Upper lobe of left lung (tissue), 6 donors: ENCODE measurements at regions not wholly inside any gene's neighbourhood (a gene's known extent, or its start where the extent isn't known, plus 50 kb on each side); places are given as distances from the start of the nearest gene placed in this dataset.

Source experiments
- ATAC-seq, 2 donors: fragments of 200-7000 bp; cut with Tn5 transposase; one replicate each; pipeline ENCODE4 v1.9.1; 2022; ENCODE audit warnings: mild to moderate bottlenecking in 2 of 2, moderate library complexity in 2 of 2; ENCODE audit not compliant: low FRiP score in 2 of 2
- DNase-seq, 2 donors: peaks; one replicate each; pipeline ENCODE4 v3.0.0-alpha.2; 2019 to 2020
- H3K27ac ChIP-seq, 4 donors: fragments of 200-600 bp; sonication (generic); one replicate each; pipeline ENCODE4 v1.5.1; 2016 to 2019
- H3K27me3 ChIP-seq, 4 donors: fragments of 200-600 bp; sonication (generic); one replicate each; pipeline ENCODE4 v1.5.1; 2017 to 2019
- H3K36me3 ChIP-seq, 4 donors: fragments of 200-600 bp; sonication (generic); one replicate each; pipeline ENCODE4 v1.5.1; 2016 to 2019
- H3K4me1 ChIP-seq, 4 donors: fragments of 200-600 bp; sonication (generic); one replicate each; pipeline ENCODE4 v1.5.1; 2018 to 2019
- H3K4me3 ChIP-seq, 4 donors: fragments of 200-600 bp; sonication (generic); one replicate each; pipeline ENCODE4 v1.5.1; 2017 to 2019; ENCODE audit warnings: mild to moderate bottlenecking in 2 of 4, moderate library complexity in 1 of 4
- H3K9me3 ChIP-seq, 4 donors: fragments of 200-600 bp; sonication (generic); one replicate each; pipeline ENCODE4 v1.5.1; 2018 to 2019
- EP300 ChIP-seq, 4 donors: sonication (generic); formaldehyde crosslinking; IDR thresholded peaks; one replicate each; pipeline ENCODE4 v1.5.1; 2017; ENCODE audit warnings: antibody characterized with exemption in 4 of 4, control low read depth in 2 of 4
- POLR2A ChIP-seq, 4 donors: fragments of 450-650 bp; IDR thresholded peaks; one replicate each; pipeline ENCODE4 v1.5.1; 2016 to 2017; ENCODE audit warnings: antibody characterized with exemption in 4 of 4, mild to moderate bottlenecking in 2 of 4
- POLR2AphosphoS5 ChIP-seq, 2 donors: sonication (generic); formaldehyde crosslinking; IDR thresholded peaks; one replicate each; pipeline ENCODE4 v1.5.1; 2017; ENCODE audit warnings: antibody characterized with exemption in 2 of 2
- WGBS, 2 donors: methylation state at CpG; one replicate each; pipeline ENCODE4 v1.1.5; 2017 to 2018; 5-methylcytosine and 5-hydroxymethylcytosine counted together
- TF ChIP-seq, protein P1 (sequence below), 6 experiments: fragments of 450-650 bp in 4 of 6; fragments of 200-600 bp in 2 of 6; sonication (generic) in 2 of 6; IDR thresholded peaks; one replicate each; pipeline ENCODE4 v1.5.1; 2016 to 2019; ENCODE audit warnings: antibody characterized with exemption in 6 of 6
- donor health status: DM: no; HTN: no; CAD: no; lungs with moderate emphysema.
- donor health status: DM: no; HTN: yes; CAD: no; lungs with severe emphysema.

DNA sequence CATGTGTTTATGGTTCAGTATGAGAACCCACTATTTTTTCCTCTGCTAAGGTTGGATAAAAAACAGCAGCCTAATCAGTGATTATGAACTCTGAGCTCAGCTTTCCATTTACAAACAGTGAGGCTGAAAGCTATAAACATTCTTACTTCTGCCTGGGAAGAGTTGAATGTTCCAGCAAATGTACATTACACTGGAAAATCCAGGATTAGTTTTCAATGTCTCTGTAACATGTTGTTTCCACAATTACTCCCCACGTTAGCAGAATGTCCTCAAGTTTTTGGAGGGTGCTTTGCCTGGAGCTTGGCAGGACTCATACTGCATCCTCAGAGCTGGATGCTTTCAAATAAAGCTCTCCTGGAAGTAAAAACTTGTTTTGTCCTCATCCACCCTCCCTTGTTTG is 150.4 kb downstream of the POSTN start:
- Histone ChIP-seq H3K9me3 (no peaks in the 10 kb centered on the region), H3K4me3 (no peak overlapping the region), H3K27ac (no peak overlapping the region), H3K4me1 (no peaks in the 10 kb centered on the region), H3K36me3 (no peaks in the 10 kb centered on the region), H3K27me3 (no peaks in the 10 kb centered on the region)
- DNase-seq (no peak), ATAC-seq (no peak)
- TF ChIP-seq, protein P1, sequence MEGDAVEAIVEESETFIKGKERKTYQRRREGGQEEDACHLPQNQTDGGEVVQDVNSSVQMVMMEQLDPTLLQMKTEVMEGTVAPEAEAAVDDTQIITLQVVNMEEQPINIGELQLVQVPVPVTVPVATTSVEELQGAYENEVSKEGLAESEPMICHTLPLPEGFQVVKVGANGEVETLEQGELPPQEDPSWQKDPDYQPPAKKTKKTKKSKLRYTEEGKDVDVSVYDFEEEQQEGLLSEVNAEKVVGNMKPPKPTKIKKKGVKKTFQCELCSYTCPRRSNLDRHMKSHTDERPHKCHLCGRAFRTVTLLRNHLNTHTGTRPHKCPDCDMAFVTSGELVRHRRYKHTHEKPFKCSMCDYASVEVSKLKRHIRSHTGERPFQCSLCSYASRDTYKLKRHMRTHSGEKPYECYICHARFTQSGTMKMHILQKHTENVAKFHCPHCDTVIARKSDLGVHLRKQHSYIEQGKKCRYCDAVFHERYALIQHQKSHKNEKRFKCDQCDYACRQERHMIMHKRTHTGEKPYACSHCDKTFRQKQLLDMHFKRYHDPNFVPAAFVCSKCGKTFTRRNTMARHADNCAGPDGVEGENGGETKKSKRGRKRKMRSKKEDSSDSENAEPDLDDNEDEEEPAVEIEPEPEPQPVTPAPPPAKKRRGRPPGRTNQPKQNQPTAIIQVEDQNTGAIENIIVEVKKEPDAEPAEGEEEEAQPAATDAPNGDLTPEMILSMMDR (IDR thresholded peaks at IDR 0.05), result no peak
- TF ChIP-seq POLR2A (IDR thresholded peaks at IDR 0.05) (no peak), EP300 (IDR thresholded peaks at IDR 0.05) (no peak), POLR2AphosphoS5 (IDR thresholded peaks at IDR 0.05) (no peak)
- WGBS, 2 donors, result 23 to 43% methylated on average over 1 of the region's 1 CpG

DNA sequence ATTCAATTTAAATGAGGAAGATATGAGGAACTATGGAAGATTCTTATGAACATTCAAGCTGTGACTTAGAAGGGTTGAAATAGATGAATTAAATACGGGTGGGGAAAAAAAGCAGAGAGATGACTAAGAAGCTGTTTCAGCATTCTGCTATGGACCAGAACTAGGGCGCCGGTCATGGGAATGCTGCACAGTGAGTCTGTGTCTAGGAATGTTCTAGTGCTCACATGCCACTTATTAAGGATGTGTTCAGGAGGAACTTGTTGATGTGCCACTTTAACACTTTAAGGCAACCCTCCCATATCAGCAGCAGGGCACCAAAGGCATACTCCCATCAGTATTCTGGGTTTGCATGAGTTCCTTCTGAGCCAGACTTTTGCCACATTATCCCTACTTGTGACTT is 152.1 kb downstream of the POSTN start:
- no peaks in the 10 kb centered on the region for H3K36me3 ChIP-seq
- ATAC-seq (peak in 1 of 2 donors; percentile 90), DNase-seq (no peak)
- WGBS, 2 donors, result 76 to 91% methylated on average over 3 of the region's 3 CpGs
- no peaks in the 10 kb centered on the region for H3K27me3 ChIP-seq
- no peaks in the 10 kb centered on the region for H3K9me3 ChIP-seq
- no peaks in the 10 kb centered on the region for H3K4me1 ChIP-seq
- no peak overlapping the region for H3K4me3 ChIP-seq
- H3K27ac ChIP-seq, result no peak overlapping the region
- TF ChIP-seq, protein P1 (IDR thresholded peaks at IDR 0.05), result no peak
- no peak for TF ChIP-seq EP300 (IDR thresholded peaks at IDR 0.05)
- TF ChIP-seq POLR2A (IDR thresholded peaks at IDR 0.05), result no peak
- TF ChIP-seq POLR2AphosphoS5 (IDR thresholded peaks at IDR 0.05), result no peak

- TF ChIP-seq POLR2AphosphoS5 (IDR thresholded peaks at IDR 0.05) (no peak), POLR2A (IDR thresholded peaks at IDR 0.05) (no peak), EP300 (IDR thresholded peaks at IDR 0.05) (no peak)
- TF ChIP-seq, protein P1 (IDR thresholded peaks at IDR 0.05), result no peak
- no peak overlapping the region for H3K4me3 ChIP-seq
- H3K27ac ChIP-seq, result no peak overlapping the region
- peak in 1 of 2 donors; percentile 34 for ATAC-seq
- WGBS, 2 donors, result 48 to 69% methylated on average over 1 of the region's 1 CpG
- no peak for DNase-seq
- H3K27me3 ChIP-seq, result no peaks in the 10 kb centered on the region
- no peaks in the 10 kb centered on the region for H3K4me1 ChIP-seq
- H3K9me3 ChIP-seq, result no peaks in the 10 kb centered on the region
- no peaks in the 10 kb centered on the region for H3K36me3 ChIP-seq
Observed at GRCh38 chr13:37443538-37443937, 155.0 kb downstream of the POSTN start.

DNA sequence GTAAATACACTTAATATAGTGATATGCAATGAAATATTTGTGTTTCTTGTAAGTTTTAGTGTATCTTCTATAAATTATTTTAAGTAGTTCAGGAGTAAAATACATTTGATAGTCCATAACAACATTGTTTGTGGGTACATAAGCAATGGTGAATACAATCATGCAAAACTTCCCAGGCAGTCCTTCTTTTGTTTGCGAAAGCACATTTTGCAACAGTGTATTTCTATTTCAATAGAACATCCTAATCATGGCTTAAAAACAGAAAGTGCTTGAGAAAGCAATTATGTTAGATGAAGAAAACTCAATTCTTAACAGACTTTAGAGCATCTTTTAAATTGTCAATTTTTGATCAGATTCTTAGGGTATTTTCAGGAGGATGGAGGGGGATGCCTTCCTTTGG is 155.6 kb downstream of the POSTN start:
- H3K4me1 ChIP-seq, result no peaks in the 10 kb centered on the region
- TF ChIP-seq, protein P1 (IDR thresholded peaks at IDR 0.05), result no peak
- no peak for TF ChIP-seq POLR2A (IDR thresholded peaks at IDR 0.05)
- no peak for TF ChIP-seq POLR2AphosphoS5 (IDR thresholded peaks at IDR 0.05)
- TF ChIP-seq EP300 (IDR thresholded peaks at IDR 0.05), result no peak
- no peak for DNase-seq
- no peaks in the 10 kb centered on the region for H3K27me3 ChIP-seq
- no peak overlapping the region for H3K4me3 ChIP-seq
- H3K36me3 ChIP-seq, result no peaks in the 10 kb centered on the region
- no peak overlapping the region for H3K27ac ChIP-seq
- ATAC-seq, result no peak
- WGBS, 2 donors, result 90 to 100% methylated on average over 1 of the region's 1 CpG
- no peaks in the 10 kb centered on the region for H3K9me3 ChIP-seq

DNA sequence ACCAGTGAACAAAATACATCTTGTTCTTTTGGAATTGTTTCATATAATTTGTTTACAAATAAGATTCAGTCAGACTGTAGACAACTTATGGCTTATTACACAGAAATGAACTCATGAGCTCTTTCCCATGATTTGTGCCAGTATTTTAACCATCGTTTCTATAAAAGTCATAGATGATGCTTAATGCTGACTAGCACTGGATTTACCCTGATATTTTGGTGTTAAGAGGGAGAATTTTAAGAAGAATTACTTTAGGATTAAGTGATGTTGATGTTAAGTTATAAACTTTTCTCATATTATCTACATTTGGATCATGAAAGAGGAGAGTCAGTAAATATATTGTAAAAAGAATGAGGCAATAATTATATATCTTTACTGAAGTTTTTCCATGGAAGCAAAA is 162.7 kb downstream of the POSTN start:
- ATAC-seq (no peak), DNase-seq (no peak)
- no peaks in the 10 kb centered on the region for H3K27me3 ChIP-seq
- no peak overlapping the region for H3K27ac ChIP-seq
- no peak overlapping the region for H3K4me3 ChIP-seq
- TF ChIP-seq POLR2AphosphoS5 (IDR thresholded peaks at IDR 0.05) (no peak), EP300 (IDR thresholded peaks at IDR 0.05) (no peak), POLR2A (IDR thresholded peaks at IDR 0.05) (no peak)
- TF ChIP-seq, protein P1 (IDR thresholded peaks at IDR 0.05), result no peak
- no peaks in the 10 kb centered on the region for H3K9me3 ChIP-seq
- 52 to 83% methylated on average over 1 of the region's 1 CpG for WGBS, 2 donors
- no peaks in the 10 kb centered on the region for H3K4me1 ChIP-seq
- no peaks in the 10 kb centered on the region for H3K36me3 ChIP-seq
